Endodermal cell (in vitro differentiated cells): ENCODE measurements at regions not wholly inside any gene's neighbourhood (a gene's known extent, or its start where the extent isn't known, plus 50 kb on each side); places are given as distances from the start of the nearest gene placed in this dataset.
"Not testable (repeated sequence)": the region's sequence is repeated elsewhere in the genome, so short reads cannot be mapped to it uniquely, and the experiment has no call there.

Experiments used
- DNase-seq: peaks from one replicate; pipeline ENCODE4 v3.0.0-alpha.2; 2017
- H3K27ac ChIP-seq: 2 replicates; pipeline ENCODE4 v1.5.1; 2013; ENCODE audit warnings: mild to moderate bottlenecking, low read depth, low read length, moderate library complexity
- H3K27me3 ChIP-seq: 2 replicates; pipeline ENCODE4 v1.6.1; 2013; ENCODE audit warnings: mild to moderate bottlenecking, low read length, moderate library complexity; ENCODE audit not compliant: insufficient read depth, control insufficient read depth, poor library complexity, severe bottlenecking
- H3K36me3 ChIP-seq: 2 replicates; pipeline ENCODE4 v1.7.0; 2013; ENCODE audit warnings: mild to moderate bottlenecking, low read length, moderate library complexity; ENCODE audit not compliant: control insufficient read depth, insufficient read depth
- H3K4me1 ChIP-seq: one replicate; pipeline ENCODE4 v1.7.0; 2013; ENCODE audit warnings: low read length; ENCODE audit not compliant: control insufficient read depth, insufficient read depth
- H3K4me3 ChIP-seq: 2 replicates; pipeline ENCODE4 v1.5.1; 2013; ENCODE audit warnings: mild to moderate bottlenecking, low read length, moderate library complexity
- H3K9ac ChIP-seq: 2 replicates; pipeline ENCODE4 v1.6.1; 2013; ENCODE audit warnings: mild to moderate bottlenecking, low read length, moderate library complexity; ENCODE audit not compliant: poor library complexity, severe bottlenecking; ENCODE audit errors: extremely low read depth
- H3K9me3 ChIP-seq: 2 replicates; pipeline ENCODE4 v1.6.1; 2013; ENCODE audit warnings: mild to moderate bottlenecking, low read length, moderate library complexity; ENCODE audit not compliant: control insufficient read depth
- H3K27ac Mint-ChIP-seq: 2 replicates; pipeline ENCODE4 v1.8.0; 2020; ENCODE audit warnings: mixed read lengths
- H3K27me3 Mint-ChIP-seq: 2 replicates; pipeline ENCODE4 v1.8.0; 2021; ENCODE audit warnings: mild to moderate bottlenecking, mixed read lengths; ENCODE audit not compliant: insufficient read depth
- H3K36me3 Mint-ChIP-seq: 2 replicates; pipeline ENCODE4 v1.8.0; 2020; ENCODE audit warnings: low read depth, mixed read lengths
- H3K4me1 Mint-ChIP-seq: 2 replicates; pipeline ENCODE4 v1.8.0; 2020; ENCODE audit warnings: mixed read lengths
- H3K4me3 Mint-ChIP-seq: 2 replicates; pipeline ENCODE4 v1.8.0; 2020; ENCODE audit warnings: mild to moderate bottlenecking, moderate library complexity, mixed read lengths
- H3K9me3 Mint-ChIP-seq: 2 replicates; pipeline ENCODE4 v1.8.0; 2020; ENCODE audit warnings: mild to moderate bottlenecking, mixed read lengths
- WGBS, 2 experiments: methylation state at CpG; one replicate each; pipeline versions ENCODE4 v1.1.5 to v1.1.7; 2013; ENCODE audit warnings: missing lambda C conversion rate in 2 of 2, mixed read lengths in 1 of 2; ENCODE audit not compliant: insufficient coverage in 1 of 2, insufficient read length in 1 of 2; 5-methylcytosine and 5-hydroxymethylcytosine counted together
- TF ChIP-seq, protein P1 (sequence below): fragments of 200-600 bp; sonication (generic); conservative IDR thresholded peaks from 2 replicates; pipeline ENCODE4 v1.5.0; 2021; ENCODE audit warnings: antibody characterized with exemption, mild to moderate bottlenecking

GRCh38 chr3:75906555-75907112 lies 121.3 kb upstream of the ZNF717 start:
- no peak overlapping the region for H3K27ac ChIP-seq
- H3K4me3 ChIP-seq, result peak overlapping the region; percentile 84
- H3K9ac ChIP-seq, result peak overlapping the region; percentile 70
- peaks cover 12% of the 10 kb centered on the region for H3K27me3 ChIP-seq
- peak; percentile 94 for DNase-seq
- peak overlapping the region; percentile 81 for H3K4me3 Mint-ChIP-seq
- H3K36me3 Mint-ChIP-seq, result no peaks in the 10 kb centered on the region
- TF ChIP-seq, protein P1, sequence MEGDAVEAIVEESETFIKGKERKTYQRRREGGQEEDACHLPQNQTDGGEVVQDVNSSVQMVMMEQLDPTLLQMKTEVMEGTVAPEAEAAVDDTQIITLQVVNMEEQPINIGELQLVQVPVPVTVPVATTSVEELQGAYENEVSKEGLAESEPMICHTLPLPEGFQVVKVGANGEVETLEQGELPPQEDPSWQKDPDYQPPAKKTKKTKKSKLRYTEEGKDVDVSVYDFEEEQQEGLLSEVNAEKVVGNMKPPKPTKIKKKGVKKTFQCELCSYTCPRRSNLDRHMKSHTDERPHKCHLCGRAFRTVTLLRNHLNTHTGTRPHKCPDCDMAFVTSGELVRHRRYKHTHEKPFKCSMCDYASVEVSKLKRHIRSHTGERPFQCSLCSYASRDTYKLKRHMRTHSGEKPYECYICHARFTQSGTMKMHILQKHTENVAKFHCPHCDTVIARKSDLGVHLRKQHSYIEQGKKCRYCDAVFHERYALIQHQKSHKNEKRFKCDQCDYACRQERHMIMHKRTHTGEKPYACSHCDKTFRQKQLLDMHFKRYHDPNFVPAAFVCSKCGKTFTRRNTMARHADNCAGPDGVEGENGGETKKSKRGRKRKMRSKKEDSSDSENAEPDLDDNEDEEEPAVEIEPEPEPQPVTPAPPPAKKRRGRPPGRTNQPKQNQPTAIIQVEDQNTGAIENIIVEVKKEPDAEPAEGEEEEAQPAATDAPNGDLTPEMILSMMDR, result peak; percentile 68
- peaks cover 8% of the 10 kb centered on the region for H3K4me1 Mint-ChIP-seq
- peak overlapping the region; percentile 89 for H3K27ac Mint-ChIP-seq
- no peaks in the 10 kb centered on the region for H3K9me3 Mint-ChIP-seq
- no peaks in the 10 kb centered on the region for H3K4me1 ChIP-seq
- peaks cover 21% of the 10 kb centered on the region for H3K27me3 Mint-ChIP-seq
- H3K9me3 ChIP-seq, result no peaks in the 10 kb centered on the region
- WGBS, 2 experiments, result 0 to 2% methylated on average over 6 to 37 of the region's 37 CpGs
- H3K36me3 ChIP-seq, result no peaks in the 10 kb centered on the region

GRCh38 chr3:75913800-75914350 lies 128.5 kb upstream of the ZNF717 start:
- Histone ChIP-seq H3K4me3 (no peak overlapping the region), H3K9me3 (no peaks in the 10 kb centered on the region), H3K36me3 (no peaks in the 10 kb centered on the region), H3K27me3 (no peaks in the 10 kb centered on the region), H3K27ac (no peak overlapping the region), H3K4me1 (no peaks in the 10 kb centered on the region), H3K9ac (no peak overlapping the region)
- WGBS, 2 experiments, result 67% methylated on average over 1 of the region's 2 CpGs; no CpG with 5 or more reads in 1 of the 2 experiments
- TF ChIP-seq, protein P1, result no peak
- Mint-ChIP-seq H3K27ac (no peak overlapping the region), H3K4me3 (no peak overlapping the region), H3K36me3 (no peaks in the 10 kb centered on the region), H3K27me3 (no peaks in the 10 kb centered on the region), H3K9me3 (peaks cover 8% of the 10 kb centered on the region), H3K4me1 (no peaks in the 10 kb centered on the region)
- no peak for DNase-seq

GRCh38 chr3:75914741-75915140 lies 129.4 kb upstream of the ZNF717 start:
- not testable (repeated sequence) for H3K4me3 Mint-ChIP-seq, H3K4me1 Mint-ChIP-seq, H3K9me3 ChIP-seq, H3K4me1 ChIP-seq, H3K36me3 ChIP-seq, H3K36me3 Mint-ChIP-seq, H3K27me3 ChIP-seq, DNase-seq, H3K9me3 Mint-ChIP-seq, H3K27ac ChIP-seq, H3K9ac ChIP-seq, H3K27me3 Mint-ChIP-seq, H3K27ac Mint-ChIP-seq, H3K4me3 ChIP-seq
- 83% methylated on average over 1 to 3 of the region's 3 CpGs for WGBS, 2 experiments

DNA sequence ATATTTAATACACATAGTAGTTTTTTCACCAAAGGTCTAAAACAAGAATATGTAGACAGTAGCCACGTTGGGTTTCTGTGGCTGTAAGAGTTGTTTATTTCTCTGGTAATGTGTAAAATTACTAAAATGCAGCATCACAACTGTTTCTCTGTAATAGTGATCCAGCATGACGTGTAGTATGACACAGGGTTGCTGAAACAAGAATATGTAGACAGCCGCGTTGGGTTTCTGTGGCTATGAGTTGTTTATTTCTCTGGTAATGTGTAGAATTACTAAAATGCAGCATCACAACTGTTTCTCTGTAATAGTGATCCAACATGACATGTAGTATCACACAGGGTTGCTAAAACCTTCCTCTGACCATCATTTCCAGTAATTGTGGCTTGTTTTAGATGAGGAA lies 153.6 kb upstream of the ZNF717 start:
- TF ChIP-seq, protein P1, result no peak
- no peak overlapping the region for H3K9ac ChIP-seq
- no peak overlapping the region for H3K4me3 ChIP-seq
- WGBS, 2 experiments, result 81 to 100% methylated on average over 1 to 4 of the region's 4 CpGs
- no peaks in the 10 kb centered on the region for H3K36me3 Mint-ChIP-seq
- no peaks in the 10 kb centered on the region for H3K36me3 ChIP-seq
- H3K9me3 ChIP-seq, result no peaks in the 10 kb centered on the region
- no peak overlapping the region for H3K4me3 Mint-ChIP-seq
- no peaks in the 10 kb centered on the region for H3K4me1 Mint-ChIP-seq
- no peaks in the 10 kb centered on the region for H3K27me3 ChIP-seq
- H3K27me3 Mint-ChIP-seq, result no peaks in the 10 kb centered on the region
- H3K9me3 Mint-ChIP-seq, result no peaks in the 10 kb centered on the region
- H3K27ac Mint-ChIP-seq, result no peak overlapping the region
- H3K4me1 ChIP-seq, result no peaks in the 10 kb centered on the region
- no peak overlapping the region for H3K27ac ChIP-seq
- DNase-seq, result no peak
